ENCODE measurements at regions not wholly inside any gene's neighbourhood (a gene's known extent, or its start where the extent isn't known, plus 50 kb on each side); places are given as distances from the start of the nearest gene placed in this dataset.
A peak's percentile ranks its signal among the peaks of the same experiment; 100 is the strongest.

GRCh38 chr13:47798194-47798593 is 202.9 kb downstream of the SUCLA2 start:
- no peak for TF ChIP-seq CTCF (conservative IDR thresholded peaks at IDR 0.05; ENCODE audit: low read length)
- TF ChIP-seq EZH2phosphoT487 (IDR thresholded peaks at IDR 0.05; ENCODE audit: borderline replicate concordance), result no peak
- H3K4me1 ChIP-seq (ENCODE audit: insufficient read depth, low read length, poor library complexity, severe bottlenecking), result no peaks in the 10 kb centered on the region
- no peaks in the 10 kb centered on the region for H3F3A ChIP-seq (ENCODE audit: low read depth)
- no peaks in the 10 kb centered on the region for H3K79me2 ChIP-seq (ENCODE audit: insufficient read depth, low read length)
- H3K4me2 ChIP-seq (ENCODE audit: low read depth, low read length, poor library complexity, severe bottlenecking), result no peak overlapping the region
- no peaks in the 10 kb centered on the region for H3K9me3 ChIP-seq (ENCODE audit: insufficient read depth, low read depth, low read length)
- no peaks in the 10 kb centered on the region for H3K9me2 ChIP-seq (replicated peaks; ENCODE audit: low read depth, low read length)
- no peak overlapping the region for H3K9ac ChIP-seq (ENCODE audit: low read depth, low read length, poor library complexity, severe bottlenecking)
- H4K20me1 ChIP-seq (ENCODE audit: insufficient read depth, low read length, poor library complexity, severe bottlenecking), result no peaks in the 10 kb centered on the region
- no peaks in the 10 kb centered on the region for H3K27me3 ChIP-seq (ENCODE audit: insufficient read depth, low read length, poor library complexity, severe bottlenecking)
- no peak overlapping the region for H3K4me3 ChIP-seq (ENCODE audit: low read length, poor library complexity, severe bottlenecking)
- no peak overlapping the region for H2AFZ ChIP-seq (ENCODE audit: low read length)
- H3K36me3 ChIP-seq (ENCODE audit: insufficient read depth, low read length), result no peaks in the 10 kb centered on the region

- Histone ChIP-seq H3K79me2 (ENCODE audit: insufficient read depth, low read length) (no peaks in the 10 kb centered on the region), H3K27me3 (ENCODE audit: insufficient read depth, low read length, poor library complexity, severe bottlenecking) (no peaks in the 10 kb centered on the region), H3K9me3 (ENCODE audit: insufficient read depth, low read depth, low read length) (no peaks in the 10 kb centered on the region), H3K36me3 (ENCODE audit: insufficient read depth, low read length) (no peaks in the 10 kb centered on the region), H3K4me1 (ENCODE audit: insufficient read depth, low read length, poor library complexity, severe bottlenecking) (no peaks in the 10 kb centered on the region), H3K4me3 (ENCODE audit: low read length, poor library complexity, severe bottlenecking) (no peak overlapping the region), H3F3A (ENCODE audit: low read depth) (no peaks in the 10 kb centered on the region), H3K4me2 (ENCODE audit: low read depth, low read length, poor library complexity, severe bottlenecking) (no peak overlapping the region), H3K9ac (ENCODE audit: low read depth, low read length, poor library complexity, severe bottlenecking) (no peak overlapping the region), H2AFZ (ENCODE audit: low read length) (no peak overlapping the region), H4K20me1 (ENCODE audit: insufficient read depth, low read length, poor library complexity, severe bottlenecking) (no peaks in the 10 kb centered on the region), H3K9me2 (replicated peaks; ENCODE audit: low read depth, low read length) (no peaks in the 10 kb centered on the region)
- no peak for TF ChIP-seq EZH2phosphoT487 (IDR thresholded peaks at IDR 0.05; ENCODE audit: borderline replicate concordance)
- no peak for TF ChIP-seq CTCF (conservative IDR thresholded peaks at IDR 0.05; ENCODE audit: low read length)
Observed at GRCh38 chr13:47796816-47797215, 204.3 kb downstream of the SUCLA2 start.

- Histone ChIP-seq H3K9me2 (replicated peaks; ENCODE audit: low read depth, low read length) (no peaks in the 10 kb centered on the region), H3K9ac (ENCODE audit: low read depth, low read length, poor library complexity, severe bottlenecking) (no peak overlapping the region), H4K20me1 (ENCODE audit: insufficient read depth, low read length, poor library complexity, severe bottlenecking) (no peaks in the 10 kb centered on the region), H3K4me3 (ENCODE audit: low read length, poor library complexity, severe bottlenecking) (no peak overlapping the region), H3K9me3 (ENCODE audit: insufficient read depth, low read depth, low read length) (peaks cover 7% of the 10 kb centered on the region; the same call in 1 of the 2 replicates), H3K4me2 (ENCODE audit: low read depth, low read length, poor library complexity, severe bottlenecking) (no peak overlapping the region), H3K79me2 (ENCODE audit: insufficient read depth, low read length) (no peaks in the 10 kb centered on the region), H3K36me3 (ENCODE audit: insufficient read depth, low read length) (no peaks in the 10 kb centered on the region), H3K4me1 (ENCODE audit: insufficient read depth, low read length, poor library complexity, severe bottlenecking) (no peaks in the 10 kb centered on the region), H3K27me3 (ENCODE audit: insufficient read depth, low read length, poor library complexity, severe bottlenecking) (no peaks in the 10 kb centered on the region), H3F3A (ENCODE audit: low read depth) (no peaks in the 10 kb centered on the region), H2AFZ (ENCODE audit: low read length) (peak overlapping the region; percentile 85)
- peak; percentile 76 for TF ChIP-seq CTCF (conservative IDR thresholded peaks at IDR 0.05; ENCODE audit: low read length)
- no peak for TF ChIP-seq EZH2phosphoT487 (IDR thresholded peaks at IDR 0.05; ENCODE audit: borderline replicate concordance)
Observed at GRCh38 chr13:47794963-47795362, 206.1 kb downstream of the SUCLA2 start.

All from Loucy (cell line).